ENCODE measurements at regions not wholly inside any gene's neighbourhood (a gene's known extent, or its start where the extent isn't known, plus 50 kb on each side); places are given as distances from the start of the nearest gene placed in this dataset.

DNA sequence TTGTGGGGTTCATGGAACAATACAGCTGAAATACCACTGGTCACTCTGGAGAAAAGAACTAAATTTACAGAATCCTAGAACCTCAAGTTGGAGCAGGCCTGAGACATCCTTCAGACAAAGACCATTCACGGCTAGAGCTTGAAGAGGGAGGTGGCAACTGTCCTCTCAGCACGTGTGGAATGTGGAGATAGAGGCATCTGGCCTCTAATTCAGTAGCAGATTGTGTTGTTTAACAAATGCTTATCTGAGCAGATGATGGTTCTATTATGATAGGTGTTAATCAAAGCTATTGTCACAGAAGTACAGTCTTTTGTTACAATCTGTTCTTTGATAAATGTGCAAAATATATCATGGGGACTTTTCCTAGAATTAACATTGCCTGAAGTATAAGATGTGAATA lies 121.7 kb upstream of the KCNIP4 start:
- H3K27me3 ChIP-seq (ENCODE audit: low read depth) = no peaks in the 10 kb centered on the region
- no peaks in the 10 kb centered on the region for H3K36me3 ChIP-seq
- TF ChIP-seq, protein P1, sequence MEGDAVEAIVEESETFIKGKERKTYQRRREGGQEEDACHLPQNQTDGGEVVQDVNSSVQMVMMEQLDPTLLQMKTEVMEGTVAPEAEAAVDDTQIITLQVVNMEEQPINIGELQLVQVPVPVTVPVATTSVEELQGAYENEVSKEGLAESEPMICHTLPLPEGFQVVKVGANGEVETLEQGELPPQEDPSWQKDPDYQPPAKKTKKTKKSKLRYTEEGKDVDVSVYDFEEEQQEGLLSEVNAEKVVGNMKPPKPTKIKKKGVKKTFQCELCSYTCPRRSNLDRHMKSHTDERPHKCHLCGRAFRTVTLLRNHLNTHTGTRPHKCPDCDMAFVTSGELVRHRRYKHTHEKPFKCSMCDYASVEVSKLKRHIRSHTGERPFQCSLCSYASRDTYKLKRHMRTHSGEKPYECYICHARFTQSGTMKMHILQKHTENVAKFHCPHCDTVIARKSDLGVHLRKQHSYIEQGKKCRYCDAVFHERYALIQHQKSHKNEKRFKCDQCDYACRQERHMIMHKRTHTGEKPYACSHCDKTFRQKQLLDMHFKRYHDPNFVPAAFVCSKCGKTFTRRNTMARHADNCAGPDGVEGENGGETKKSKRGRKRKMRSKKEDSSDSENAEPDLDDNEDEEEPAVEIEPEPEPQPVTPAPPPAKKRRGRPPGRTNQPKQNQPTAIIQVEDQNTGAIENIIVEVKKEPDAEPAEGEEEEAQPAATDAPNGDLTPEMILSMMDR (IDR thresholded peaks at IDR 0.05) = no peak
- no peak overlapping the region for H3K4me3 ChIP-seq
- ATAC-seq (no peak), DNase-seq (no peak)
- intact Hi-C loops (cut with DNase I) = no loop called here
- no peaks in the 10 kb centered on the region for H3K4me1 ChIP-seq
- no peaks in the 10 kb centered on the region for H3K9me3 ChIP-seq
- H3K27ac ChIP-seq = no peak overlapping the region

DNA sequence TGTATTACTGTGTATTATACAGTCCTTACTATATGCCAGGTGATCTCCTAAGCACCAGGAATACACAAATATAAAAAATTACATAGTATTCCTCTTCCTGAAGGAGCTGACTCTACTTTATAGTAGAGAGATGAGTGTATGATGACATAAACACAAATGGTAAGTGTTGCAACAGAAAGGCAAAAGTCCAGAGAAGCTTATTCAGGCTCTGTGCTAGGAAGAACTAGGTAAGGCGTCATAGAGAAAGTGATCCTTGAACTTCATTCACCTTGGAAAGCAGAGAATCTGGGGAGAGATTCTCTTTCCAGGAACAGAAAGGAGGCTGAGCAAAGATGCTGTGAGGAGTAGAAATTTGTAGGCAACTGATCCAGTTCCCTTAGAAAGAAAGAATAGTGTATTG lies 115.0 kb upstream of the KCNIP4 start:
- Histone ChIP-seq H3K9me3 (no peaks in the 10 kb centered on the region), H3K27ac (no peak overlapping the region), H3K36me3 (no peaks in the 10 kb centered on the region), H3K4me3 (no peak overlapping the region), H3K27me3 (ENCODE audit: low read depth) (no peaks in the 10 kb centered on the region), H3K4me1 (no peaks in the 10 kb centered on the region)
- ATAC-seq (no peak), DNase-seq (no peak)
- TF ChIP-seq, protein P1 (IDR thresholded peaks at IDR 0.05) = no peak
- intact Hi-C loops (cut with DNase I) = no loop called here

DNA sequence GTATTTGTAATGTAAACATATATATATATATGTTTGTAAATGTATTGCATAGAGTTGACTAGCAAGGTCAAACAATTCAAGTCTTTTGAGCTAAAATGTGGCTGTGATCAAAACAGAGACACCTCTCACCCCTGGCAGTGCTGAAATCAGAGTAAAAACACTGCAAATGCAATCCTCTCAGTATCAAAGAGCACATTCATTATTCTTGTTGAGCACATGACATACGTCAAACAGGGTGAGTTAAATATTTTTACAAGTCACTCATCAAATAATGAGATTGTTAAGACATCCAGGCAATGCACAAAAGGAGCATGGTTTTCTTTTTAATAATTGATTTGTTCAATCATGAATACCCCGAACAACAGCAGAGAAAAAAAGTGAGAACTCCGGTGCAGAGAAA lies 114.1 kb upstream of the KCNIP4 start:
- TF ChIP-seq, protein P1 (IDR thresholded peaks at IDR 0.05) = no peak
- no peak overlapping the region for H3K4me3 ChIP-seq
- DNase-seq (no peak), ATAC-seq (no peak)
- H3K4me1 ChIP-seq = no peaks in the 10 kb centered on the region
- no peaks in the 10 kb centered on the region for H3K36me3 ChIP-seq
- no peak overlapping the region for H3K27ac ChIP-seq
- H3K27me3 ChIP-seq (ENCODE audit: low read depth) = no peaks in the 10 kb centered on the region
- H3K9me3 ChIP-seq = no peaks in the 10 kb centered on the region
- intact Hi-C loops (cut with DNase I) = no loop called here

DNA sequence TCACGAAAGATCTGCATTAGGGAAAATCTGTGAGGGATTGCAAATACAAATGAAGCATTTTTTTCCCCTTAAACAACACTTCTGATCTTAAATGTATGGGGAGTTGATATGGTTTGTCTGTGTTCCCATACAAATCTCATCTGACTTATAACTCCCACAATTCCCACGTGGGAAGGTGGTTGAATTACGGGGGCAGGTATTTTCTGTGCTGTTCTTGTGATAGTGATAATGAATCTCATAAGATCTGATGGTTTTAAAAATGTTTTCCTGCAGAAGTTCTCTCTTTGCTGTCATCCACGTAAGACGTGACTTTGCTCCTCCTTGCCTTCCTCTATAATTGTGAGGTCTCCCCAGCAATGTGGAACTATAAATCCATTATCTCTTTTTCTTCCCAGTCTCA lies 107.4 kb upstream of the KCNIP4 start:
- no peak overlapping the region for H3K27ac ChIP-seq
- H3K27me3 ChIP-seq (ENCODE audit: low read depth) = no peaks in the 10 kb centered on the region
- TF ChIP-seq, protein P1 (IDR thresholded peaks at IDR 0.05) = no peak
- ATAC-seq (no peak), DNase-seq (no peak)
- intact Hi-C loops (cut with DNase I) = no loop called here
- no peaks in the 10 kb centered on the region for H3K9me3 ChIP-seq
- no peaks in the 10 kb centered on the region for H3K36me3 ChIP-seq
- H3K4me1 ChIP-seq = no peaks in the 10 kb centered on the region
- no peak overlapping the region for H3K4me3 ChIP-seq

DNA sequence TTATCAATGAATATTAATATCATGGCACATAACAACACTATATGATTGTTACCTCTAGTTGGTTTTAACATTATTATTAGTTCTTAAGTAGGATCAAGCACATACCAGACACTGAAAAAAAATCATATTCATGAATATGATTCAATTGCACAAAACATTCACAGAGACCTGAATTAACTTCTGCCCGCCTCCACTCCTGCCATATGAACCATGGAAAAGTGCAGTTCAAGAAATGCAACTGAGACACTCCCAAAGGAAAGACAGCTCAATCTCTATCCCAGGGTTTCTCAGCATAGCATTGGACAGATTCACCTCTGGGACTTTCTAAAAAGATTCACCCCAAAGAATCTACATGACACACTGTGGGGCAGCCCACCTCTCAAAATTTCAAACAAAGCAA lies 103.5 kb upstream of the KCNIP4 start:
- intact Hi-C loops (cut with DNase I) = no loop called here
- no peaks in the 10 kb centered on the region for H3K36me3 ChIP-seq
- H3K9me3 ChIP-seq = no peaks in the 10 kb centered on the region
- ATAC-seq (no peak), DNase-seq (no peak)
- no peaks in the 10 kb centered on the region for H3K4me1 ChIP-seq
- TF ChIP-seq, protein P1 (IDR thresholded peaks at IDR 0.05) = no peak
- H3K27me3 ChIP-seq (ENCODE audit: low read depth) = no peaks in the 10 kb centered on the region
- no peak overlapping the region for H3K4me3 ChIP-seq
- no peak overlapping the region for H3K27ac ChIP-seq

DNA sequence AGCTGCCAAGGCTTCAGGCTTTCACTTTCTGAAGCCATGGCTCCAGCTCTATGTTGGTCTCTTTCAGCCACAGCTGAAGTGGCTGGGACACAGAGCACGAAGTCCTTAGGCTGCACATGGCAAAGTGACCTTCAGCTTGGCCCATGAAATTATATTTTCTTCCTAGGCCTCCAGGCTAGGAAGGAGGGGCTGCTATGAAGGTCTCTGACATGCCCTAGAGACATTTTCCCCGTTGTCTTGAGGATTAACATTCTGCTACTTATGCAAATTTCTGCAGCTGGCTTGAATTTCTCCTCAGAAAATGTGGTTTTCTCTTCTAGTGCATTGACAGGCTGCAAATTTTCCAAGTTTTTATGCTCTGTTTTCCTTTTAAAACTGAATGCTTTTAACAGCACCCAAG lies 99.8 kb upstream of the KCNIP4 start:
- Histone ChIP-seq H3K27me3 (ENCODE audit: low read depth) (no peaks in the 10 kb centered on the region), H3K4me3 (no peak overlapping the region), H3K9me3 (no peaks in the 10 kb centered on the region), H3K4me1 (no peaks in the 10 kb centered on the region), H3K36me3 (no peaks in the 10 kb centered on the region), H3K27ac (no peak overlapping the region)
- ATAC-seq = no peak
- no peak for DNase-seq
- TF ChIP-seq, protein P1 (IDR thresholded peaks at IDR 0.05) = no peak
- intact Hi-C loops (cut with DNase I) = no loop called here
